ENCODE measurements at regions not wholly inside any gene's neighbourhood (a gene's known extent, or its start where the extent isn't known, plus 50 kb on each side); places are given as distances from the start of the nearest gene placed in this dataset.
"Not testable (repeated sequence)": the region's sequence is repeated elsewhere in the genome, so short reads cannot be mapped to it uniquely, and the experiment has no call there.

DNA sequence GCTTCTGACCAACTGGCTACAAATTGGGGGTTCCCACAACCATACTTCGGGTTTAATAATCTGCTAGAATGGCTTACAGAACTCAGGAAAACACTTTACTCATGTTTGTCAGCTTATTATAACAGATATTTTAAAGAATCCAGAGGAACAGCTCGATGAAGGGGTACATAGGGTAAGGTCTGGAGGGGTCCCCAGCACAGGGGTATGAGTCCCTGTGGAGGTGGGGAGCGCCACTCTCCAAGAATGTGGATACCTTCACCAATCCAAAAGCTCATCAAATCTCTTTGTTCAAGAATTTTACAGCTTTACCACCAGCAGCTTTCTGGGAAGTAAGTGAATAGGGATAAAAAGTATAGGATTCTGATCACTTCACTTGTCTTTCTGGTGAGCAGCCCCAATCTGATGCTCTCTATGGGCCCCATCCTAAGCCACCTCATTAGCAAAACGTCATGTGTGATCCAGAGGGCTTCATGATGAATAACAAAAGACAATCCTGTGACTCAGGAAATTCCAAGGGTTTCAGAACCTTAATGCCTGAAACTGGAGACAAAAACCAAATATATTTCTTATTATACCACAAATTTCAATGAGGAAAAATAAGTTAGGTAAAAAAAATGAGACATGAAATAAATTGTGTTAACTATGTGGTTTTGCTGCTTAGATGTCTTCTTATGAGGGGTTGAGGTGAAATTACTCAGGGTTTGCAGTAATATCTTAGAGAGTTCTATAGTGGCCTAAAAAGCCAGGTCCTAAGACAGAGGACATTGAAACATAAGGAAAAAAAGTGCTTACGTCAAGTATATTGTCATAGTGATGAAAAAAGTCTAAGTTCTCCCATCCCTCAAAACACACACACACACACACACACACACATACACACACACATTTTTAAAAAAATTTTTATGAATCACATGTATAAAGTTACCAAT is 290.5 kb downstream of the ANXA1 start:
- intact Hi-C loops (cut with DNase I) = no loop called here
- ATAC-seq (no peak), DNase-seq (ENCODE audit: low spot score) (no peak)

- intact Hi-C loops (cut with DNase I) = no loop called here
Measured at GRCh38 chr9:73444821-73445220, 293.2 kb downstream of the ANXA1 start.

GRCh38 chr9:73445384-73445783 is 293.7 kb downstream of the ANXA1 start:
- intact Hi-C loops (cut with DNase I); DNase-seq (ENCODE audit: low spot score); ATAC-seq: not testable (repeated sequence)

More at GRCh38 chr9:73444821-73445220, 293.2 kb downstream of the ANXA1 start:
- no peak for DNase-seq (ENCODE audit: low spot score)
- ATAC-seq = no peak

DNA sequence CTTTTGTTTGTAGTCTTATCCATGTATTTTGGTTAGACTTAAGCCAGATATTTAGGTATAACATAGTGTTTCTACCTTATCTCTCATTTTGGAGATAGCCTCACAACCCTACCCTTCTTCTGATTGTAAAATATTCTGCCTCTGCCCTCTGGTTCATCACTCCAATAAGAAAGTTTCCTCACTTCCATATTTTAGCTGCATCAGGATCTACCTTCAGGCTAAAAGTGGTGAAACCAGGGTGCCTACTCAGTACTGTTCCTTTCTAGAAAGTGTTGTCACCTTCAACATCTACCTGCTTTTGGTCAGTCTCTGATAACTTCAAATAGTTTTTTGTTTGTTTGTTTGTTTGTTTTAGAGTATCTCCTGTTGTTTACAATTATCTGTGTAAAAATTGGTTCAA is 294.6 kb downstream of the ANXA1 start:
- ATAC-seq = no peak
- no peak for DNase-seq (ENCODE audit: low spot score)
- intact Hi-C loops (cut with DNase I) = no loop called here

DNA sequence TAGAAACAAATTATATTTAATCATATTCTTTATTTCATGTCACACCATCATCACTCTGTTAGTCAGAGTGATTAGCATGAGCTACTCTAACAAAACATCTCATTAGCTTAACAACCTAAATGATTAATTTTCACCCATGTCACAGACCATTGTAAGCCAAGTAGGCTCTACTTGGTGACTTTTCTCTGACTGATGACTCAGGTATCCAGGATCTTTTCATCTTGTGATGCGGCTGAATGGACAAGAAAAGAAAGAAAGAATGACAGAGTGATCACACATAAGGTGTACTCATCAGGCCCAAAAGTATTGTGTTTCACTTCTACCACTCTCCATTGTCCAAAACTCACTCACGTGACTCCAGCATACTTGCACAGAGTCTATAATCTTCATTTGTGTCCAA is 299.3 kb downstream of the ANXA1 start:
- DNase-seq (ENCODE audit: low spot score) = no peak
- ATAC-seq = no peak
- intact Hi-C loops (cut with DNase I) = no loop called here

GRCh38 chr9:73459817-73460216 is 308.2 kb downstream of the ANXA1 start:
- intact Hi-C loops (cut with DNase I) = no loop called here
- DNase-seq (ENCODE audit: low spot score) = no peak
- ATAC-seq = no peak

- no peak for ATAC-seq
- intact Hi-C loops (cut with DNase I) = no loop called here
Measured at GRCh38 chr9:73468716-73469115, 317.1 kb downstream of the ANXA1 start.

DNA sequence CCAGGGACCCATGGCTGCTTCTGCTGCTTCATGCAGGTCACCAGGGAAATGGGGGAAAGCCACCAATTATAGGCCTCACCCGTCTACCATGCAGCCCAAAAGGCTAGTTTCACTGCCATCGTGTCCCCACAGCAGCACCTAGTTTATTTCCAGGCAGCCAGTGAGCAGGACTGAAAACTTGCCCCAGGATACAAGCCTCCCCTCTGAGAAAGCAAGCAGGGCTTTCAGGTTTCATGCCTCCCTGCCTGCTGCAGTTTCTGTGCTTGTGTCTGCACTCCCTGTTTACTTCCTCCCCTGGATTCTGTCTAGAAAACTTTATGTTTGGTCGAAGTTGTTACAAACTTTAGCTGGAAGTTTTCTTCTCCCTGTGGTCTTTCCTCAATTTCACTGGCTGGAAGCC is 319.1 kb downstream of the ANXA1 start:
- ATAC-seq (no peak), DNase-seq (ENCODE audit: low spot score) (no peak)
- intact Hi-C loops (cut with DNase I) = no loop called here

More at GRCh38 chr9:73468716-73469115, 317.1 kb downstream of the ANXA1 start:
- DNase-seq (ENCODE audit: low spot score) = no peak

DNA sequence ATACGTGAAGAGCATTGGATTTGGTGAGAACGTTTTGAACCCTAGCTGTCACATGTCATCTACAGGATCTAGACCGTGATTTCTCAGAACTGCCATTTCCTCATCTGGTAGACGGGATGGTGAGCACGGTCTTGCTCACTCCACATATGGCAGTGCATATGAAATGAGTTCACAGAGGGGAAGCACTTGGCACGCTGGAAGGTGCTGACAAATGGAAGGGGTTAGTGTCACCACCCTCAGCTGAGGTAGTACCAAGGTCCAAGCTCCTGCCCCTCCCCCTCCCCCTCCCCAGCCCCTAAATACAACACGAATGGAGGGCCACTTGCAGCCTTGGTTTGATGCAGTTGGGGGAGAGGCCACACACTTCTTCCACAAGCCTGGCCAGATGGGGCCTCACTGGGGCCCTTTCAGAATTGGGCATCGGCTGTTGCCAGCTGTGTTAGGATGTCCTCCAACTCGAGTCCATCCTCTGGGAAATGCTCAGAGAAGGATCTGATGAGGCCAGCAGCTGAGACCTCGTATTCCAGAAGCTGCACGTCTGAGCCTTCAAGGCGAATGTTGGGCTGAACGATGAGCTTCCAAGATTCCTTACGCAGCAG is 322.4 kb downstream of the ANXA1 start:
- ATAC-seq = no peak
- intact Hi-C loops (cut with DNase I) = no loop called here

DNA sequence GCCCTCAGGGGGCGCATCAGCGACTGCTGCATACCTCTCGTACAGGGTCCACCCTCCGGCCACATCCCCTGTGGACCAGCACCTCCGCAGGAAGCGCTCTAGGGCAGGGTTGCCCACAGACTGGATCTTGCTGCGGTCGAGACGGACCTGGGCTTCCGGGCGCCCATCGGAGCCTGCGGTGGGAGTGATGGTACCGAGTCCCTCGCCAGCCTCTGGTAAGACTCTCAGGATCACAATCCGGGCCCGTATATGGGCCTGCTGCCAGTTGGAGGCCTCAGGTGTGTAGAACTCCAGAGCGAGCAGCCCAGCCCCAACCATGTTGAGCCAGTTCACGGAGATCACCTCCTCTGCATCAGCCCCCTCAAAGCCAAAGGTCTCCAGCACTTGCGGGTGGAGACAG is 323.0 kb downstream of the ANXA1 start:
- intact Hi-C loops (cut with DNase I) = no loop called here
- ATAC-seq (no peak), DNase-seq (ENCODE audit: low spot score) (no peak)

More for the DNA sequence above, 322.4 kb downstream of the ANXA1 start:
- no peak for DNase-seq (ENCODE audit: low spot score)

GRCh38 chr9:73494894-73495293 is 343.2 kb downstream of the ANXA1 start:
- ATAC-seq = no peak
- DNase-seq (ENCODE audit: low spot score) = no peak
- intact Hi-C loops (cut with DNase I) = no loop called here

GRCh38 chr9:73497796-73498195 is 346.1 kb downstream of the ANXA1 start:
- DNase-seq (ENCODE audit: low spot score) = no peak
- intact Hi-C loops (cut with DNase I) = no loop called here
- no peak for ATAC-seq

- no peak for DNase-seq (ENCODE audit: low spot score)
- intact Hi-C loops (cut with DNase I) = no loop called here
- no peak for ATAC-seq
Measured at GRCh38 chr9:73515216-73515615, 363.6 kb downstream of the ANXA1 start.

DNA sequence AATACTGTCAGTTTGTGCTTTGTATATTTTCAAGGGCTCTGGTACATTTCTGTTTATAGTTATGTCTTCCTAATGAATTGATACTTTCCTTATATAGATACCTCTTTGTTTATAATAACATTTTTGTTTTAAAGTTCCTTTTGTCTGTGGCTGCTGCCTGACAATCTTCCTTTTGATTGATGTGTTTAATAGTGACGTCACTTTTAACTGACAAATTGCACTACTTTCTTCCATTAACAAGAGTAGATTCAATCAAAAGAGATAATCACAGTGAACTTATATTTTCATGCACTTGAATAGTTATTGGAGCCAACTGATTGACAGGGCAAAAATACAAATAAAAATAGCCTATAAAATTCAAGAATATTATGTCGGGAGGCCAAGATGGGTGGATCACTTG is 371.7 kb downstream of the ANXA1 start:
- no peak for DNase-seq (ENCODE audit: low spot score)
- no peak for ATAC-seq
- intact Hi-C loops (cut with DNase I) = no loop called here

GRCh38 chr9:73525350-73525749 is 373.7 kb downstream of the ANXA1 start:
- ATAC-seq (no peak), DNase-seq (ENCODE audit: low spot score) (no peak)
- intact Hi-C loops (cut with DNase I) = no loop called here

DNA sequence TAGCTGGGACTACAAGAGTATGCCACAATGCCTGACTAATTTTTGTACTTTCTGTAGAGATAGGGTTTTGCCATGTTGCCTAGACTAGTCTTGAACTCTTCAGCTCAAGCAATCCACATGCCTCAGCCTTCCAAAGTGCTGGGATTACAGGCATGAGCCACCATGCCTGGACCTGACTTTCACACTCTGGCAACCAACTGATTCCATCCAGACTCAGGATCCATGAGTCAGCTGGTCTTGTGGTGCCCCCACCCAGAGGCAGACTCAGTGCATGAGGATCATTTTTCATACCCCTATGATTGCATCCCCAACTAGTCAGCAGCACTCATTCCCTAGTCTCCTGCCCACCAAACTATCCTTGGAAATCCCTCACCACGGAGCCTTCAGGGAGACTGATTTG is 375.9 kb downstream of the ANXA1 start:
- intact Hi-C loops (cut with DNase I) = no loop called here
- DNase-seq (ENCODE audit: low spot score) (no peak), ATAC-seq (no peak)

GRCh38 chr9:73528926-73529325 is 377.3 kb downstream of the ANXA1 start:
- intact Hi-C loops (cut with DNase I) = no loop called here
- no peak for DNase-seq (ENCODE audit: low spot score)
- ATAC-seq = no peak

GRCh38 chr9:73529666-73530065 is 378.0 kb downstream of the ANXA1 start:
- ATAC-seq = no peak
- DNase-seq (ENCODE audit: low spot score) = no peak
- intact Hi-C loops (cut with DNase I) = no loop called here

- no peak for ATAC-seq
- intact Hi-C loops (cut with DNase I) = no loop called here
- DNase-seq (ENCODE audit: low spot score) = no peak
Measured at GRCh38 chr9:73531051-73531532, 379.4 kb downstream of the ANXA1 start.

DNA sequence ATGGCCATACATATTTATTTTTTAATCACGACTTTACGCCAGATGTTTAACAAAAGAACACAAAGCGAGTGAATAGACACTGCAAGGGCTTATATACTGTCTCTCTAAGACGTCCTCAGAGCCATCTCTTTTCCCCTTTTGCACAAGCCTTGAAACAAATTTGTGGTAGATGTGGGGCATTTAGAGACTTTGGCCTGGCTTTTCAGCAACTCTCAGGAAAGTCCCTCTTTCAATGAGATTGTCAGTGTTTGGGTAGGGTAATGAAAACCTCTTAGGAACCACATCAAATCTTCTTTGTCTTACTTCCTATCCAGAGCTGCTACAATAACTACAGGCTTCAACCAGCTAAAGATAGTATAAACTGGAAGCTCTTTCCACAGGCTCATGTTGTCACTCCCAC is 380.0 kb downstream of the ANXA1 start:
- intact Hi-C loops (cut with DNase I) = no loop called here
- no peak for ATAC-seq

More for the DNA sequence above, 380.0 kb downstream of the ANXA1 start:
- no peak for DNase-seq (ENCODE audit: low spot score)
